GM12891 (cell line): ENCODE measurements at regions not wholly inside any gene's neighbourhood (a gene's known extent, or its start where the extent isn't known, plus 50 kb on each side); places are given as distances from the start of the nearest gene placed in this dataset.

ENCODE experiments used
- POLR2A ChIP-seq: IDR thresholded peaks from 2 replicates; pipeline ENCODE4 v1.6.1; 2011; ENCODE audit warnings: low read depth, low read length, control low read depth
- POLR2AphosphoS5 ChIP-seq: IDR thresholded peaks from 2 replicates; pipeline ENCODE4 v1.6.1; 2011; ENCODE audit warnings: low read depth, low read length, control low read depth
- POU2F2 ChIP-seq: IDR thresholded peaks from 2 replicates; pipeline ENCODE4 v1.6.1; 2011; ENCODE audit warnings: low read depth, mild to moderate bottlenecking, control low read depth, low read length, moderate library complexity
- TAF1 ChIP-seq: IDR thresholded peaks from 2 replicates; pipeline ENCODE4 v1.6.1; 2011; ENCODE audit warnings: low read depth, low read length, control low read depth

DNA sequence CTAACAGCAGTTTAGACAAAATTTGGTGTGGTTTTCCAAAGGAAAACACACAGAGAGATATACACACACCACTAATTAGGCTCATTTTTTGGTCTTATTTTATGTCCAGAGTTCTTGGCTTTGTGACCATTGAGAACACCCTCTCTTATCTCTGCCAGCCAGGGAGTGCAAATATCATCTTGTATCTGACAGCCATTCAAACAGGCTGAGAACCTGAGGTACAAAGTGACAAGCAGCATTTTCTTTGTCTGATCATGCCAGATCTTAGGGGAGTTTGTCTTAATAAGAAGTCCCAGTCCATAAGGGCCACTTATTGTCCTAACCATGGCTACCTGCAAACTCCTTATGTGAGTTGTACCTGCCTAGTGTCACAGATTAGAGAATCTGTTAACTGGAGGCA is 1165.2 kb downstream of the BRINP3 start:
- TF ChIP-seq POLR2A (no peak), POLR2AphosphoS5 (no peak), TAF1 (no peak), POU2F2 (no peak)
